ENCODE measurements at regions not wholly inside any gene's neighbourhood (a gene's known extent, or its start where the extent isn't known, plus 50 kb on each side); places are given as distances from the start of the nearest gene placed in this dataset.

- H3K27me3 Mint-ChIP-seq = peaks cover 6% of the 10 kb centered on the region
- 100% methylated on average over 1 of the region's 5 CpGs for WGBS (ENCODE audit: insufficient coverage)
- Histone ChIP-seq H3K27me3 (replicated peaks in 1 of 4; ENCODE audit: control extremely low read depth in 1 of 4, control insufficient read depth in 3 of 4, insufficient read depth in 4 of 4, low read length in 3 of 4) (no peaks in the 10 kb centered on the region), H3K4me3 (ENCODE audit: control extremely low read depth in 1 of 5, extremely low read depth in 1 of 5, insufficient read depth in 1 of 5, low read depth in 2 of 5, low read length in 4 of 5) (no peak overlapping the region), H3K36me3 (replicated peaks in 1 of 2; ENCODE audit: control extremely low read depth in 1 of 2, control insufficient read depth in 1 of 2, extremely low read depth in 1 of 2, insufficient read depth in 2 of 2, low read length in 1 of 2) (no peaks in the 10 kb centered on the region), H3K4me1 (ENCODE audit: control insufficient read depth in 2 of 2, insufficient read depth in 2 of 2, low read length in 2 of 2) (no peaks in the 10 kb centered on the region), H4K20me1 (ENCODE audit: control insufficient read depth, insufficient read depth, low read length, poor library complexity, severe bottlenecking) (no peaks in the 10 kb centered on the region), H3K4me2 (replicated peaks; ENCODE audit: low read depth, low read length, poor library complexity, severe bottlenecking) (no peak overlapping the region), H3K9ac (ENCODE audit: low read length) (no peak overlapping the region), H2AFZ (ENCODE audit: insufficient read depth, low read depth, low read length, poor library complexity, severe bottlenecking) (no peak overlapping the region), H3K27ac (ENCODE audit: low read length in 2 of 2) (no peak overlapping the region), H3K79me2 (ENCODE audit: control insufficient read depth, insufficient read depth, low read length) (no peaks in the 10 kb centered on the region), H3K9me3 (ENCODE audit: control extremely low read depth in 1 of 3, control insufficient read depth in 2 of 3, insufficient read depth in 1 of 3, low read length in 2 of 3) (peaks cover 0 to 6% (median 0%) of the 10 kb centered on the region in 3 donors)
- H3K4me3 Mint-ChIP-seq = no peak overlapping the region
- ATAC-seq (ENCODE audit: low read depth) (no peak), DNase-seq (no peak)
- no peaks in the 10 kb centered on the region for H3K4me1 Mint-ChIP-seq
- CTCF ChIA-PET = interaction anchor here (1.7 kb wide), 1 partner anchor 21 kb away, joined by 3 read pairs; no protein-coding TSS in a partner anchor
- H3K9me3 Mint-ChIP-seq (ENCODE audit: insufficient read depth) = peaks cover 3% of the 10 kb centered on the region
- H3K27ac Mint-ChIP-seq = no peak overlapping the region
- no peak for TF ChIP-seq EZH2 (IDR thresholded peaks at IDR 0.05; ENCODE audit: borderline replicate concordance, insufficient read depth, low read depth, low read length, poor library complexity, severe bottlenecking)
- no peak for TF ChIP-seq CTCF (IDR thresholded peaks at IDR 0.05)
- POLR2A ChIA-PET = no interaction called here
- intact Hi-C loops (cut with micrococcal nuclease) = no loop called here
These were observed 94.2 kb upstream of the NDUFV2 start for GRCh38 chr18:9008200-9008708.

- WGBS (ENCODE audit: insufficient coverage) = 95% methylated on average over 13 of the region's 19 CpGs
- no peak overlapping the region for H3K4me3 Mint-ChIP-seq
These were observed 93.5 kb upstream of the NDUFV2 start for GRCh38 chr18:9008709-9009635.

More at GRCh38 chr18:9008709-9009635, 93.5 kb upstream of the NDUFV2 start:
- Histone ChIP-seq H3K36me3 (replicated peaks in 1 of 2; ENCODE audit: control extremely low read depth in 1 of 2, control insufficient read depth in 1 of 2, extremely low read depth in 1 of 2, insufficient read depth in 2 of 2, low read length in 1 of 2) (no peaks in the 10 kb centered on the region), H2AFZ (ENCODE audit: insufficient read depth, low read depth, low read length, poor library complexity, severe bottlenecking) (no peak overlapping the region), H4K20me1 (ENCODE audit: control insufficient read depth, insufficient read depth, low read length, poor library complexity, severe bottlenecking) (no peaks in the 10 kb centered on the region), H3K4me2 (replicated peaks; ENCODE audit: low read depth, low read length, poor library complexity, severe bottlenecking) (no peak overlapping the region), H3K79me2 (ENCODE audit: control insufficient read depth, insufficient read depth, low read length) (no peaks in the 10 kb centered on the region), H3K9ac (ENCODE audit: low read length) (no peak overlapping the region), H3K27ac (ENCODE audit: low read length in 2 of 2) (no peak overlapping the region), H3K27me3 (replicated peaks in 1 of 4; ENCODE audit: control extremely low read depth in 1 of 4, control insufficient read depth in 3 of 4, insufficient read depth in 4 of 4, low read length in 3 of 4) (no peaks in the 10 kb centered on the region), H3K9me3 (ENCODE audit: control extremely low read depth in 1 of 3, control insufficient read depth in 2 of 3, insufficient read depth in 1 of 3, low read length in 2 of 3) (peaks cover 0 to 6% (median 0%) of the 10 kb centered on the region in 3 donors), H3K4me3 (ENCODE audit: control extremely low read depth in 1 of 5, extremely low read depth in 1 of 5, insufficient read depth in 1 of 5, low read depth in 2 of 5, low read length in 4 of 5) (no peak overlapping the region), H3K4me1 (ENCODE audit: control insufficient read depth in 2 of 2, insufficient read depth in 2 of 2, low read length in 2 of 2) (no peaks in the 10 kb centered on the region)
- Mint-ChIP-seq H3K27ac (no peak overlapping the region), H3K4me1 (no peaks in the 10 kb centered on the region), H3K27me3 (peaks cover 6% of the 10 kb centered on the region), H3K9me3 (ENCODE audit: insufficient read depth) (no peaks in the 10 kb centered on the region)
- ChIA-PET POLR2A (no interaction called here), CTCF (interaction anchor here (1.7 kb wide), 1 partner anchor 21 kb away, joined by 3 read pairs; no protein-coding TSS in a partner anchor)
- TF ChIP-seq CTCF (IDR thresholded peaks at IDR 0.05) (no peak), EZH2 (IDR thresholded peaks at IDR 0.05; ENCODE audit: borderline replicate concordance, insufficient read depth, low read depth, low read length, poor library complexity, severe bottlenecking) (no peak)
- intact Hi-C loops (cut with micrococcal nuclease) = no loop called here
- ATAC-seq (ENCODE audit: low read depth) = no peak
- DNase-seq = no peak
